ENCODE measurements at regions not wholly inside any gene's neighbourhood (a gene's known extent, or its start where the extent isn't known, plus 50 kb on each side); places are given as distances from the start of the nearest gene placed in this dataset.

DNA sequence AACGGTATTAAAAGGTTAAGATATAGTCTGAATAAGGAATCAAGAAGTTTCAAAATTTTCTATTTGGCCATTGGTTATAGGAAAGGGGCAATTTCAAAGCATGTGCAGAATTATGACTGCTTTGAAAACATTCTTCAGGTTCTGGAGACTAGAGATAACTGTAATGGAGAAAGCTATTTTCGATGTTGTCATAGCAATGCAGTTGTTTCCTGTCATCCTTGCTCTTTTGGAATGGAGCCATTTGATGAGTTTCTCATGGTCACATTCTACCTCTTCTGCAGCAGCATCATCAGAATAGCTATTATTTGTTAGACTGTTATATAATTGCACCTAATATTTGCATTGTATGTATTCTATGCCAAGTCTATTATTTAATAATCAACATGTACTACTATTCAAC, 368.2 kb upstream of the NR3C2 start:
- H3K79me1 ChIP-seq (ENCODE audit: low read depth, low read length): no peaks in the 10 kb centered on the region
- ChIA-PET CTCF (ENCODE audit: partially characterized antibody) (no interaction called here), POLR2A (ENCODE audit: partially characterized antibody) (no interaction called here)
- no peak overlapping the region for H2BK15ac ChIP-seq (ENCODE audit: low read length)
- WGBS, 2 experiments (ENCODE audit: extremely low coverage in 1 of 2, insufficient coverage in 1 of 2, insufficient read length in 1 of 2, insufficient replicate concordance in 2 of 2, low coverage in 1 of 2, low lambda C conversion rate in 2 of 2, missing lambda C conversion rate in 1 of 2): 92% methylated on average over 2 of the region's 2 CpGs; no CpG with 5 or more reads in 1 of the 2 experiments
- H3K9ac ChIP-seq (replicated peaks in 1 of 4; ENCODE audit: extremely low read depth in 1 of 4, low read depth in 3 of 4, low read length in 3 of 4): no peak overlapping the region
- no peaks in the 10 kb centered on the region for H3K4me1 ChIP-seq (replicated peaks in 1 of 4; ENCODE audit: control insufficient read depth in 3 of 4, insufficient read depth in 4 of 4, low read length in 3 of 4)
- no peaks in the 10 kb centered on the region for H3K27me3 ChIP-seq (replicated peaks in 1 of 4; ENCODE audit: control insufficient read depth in 3 of 4, extremely low read depth in 1 of 4, insufficient read depth in 3 of 4, low read length in 3 of 4)
- no peak overlapping the region for H2BK20ac ChIP-seq (ENCODE audit: low read length)
- H3K9me3 ChIP-seq (ENCODE audit: insufficient read depth in 2 of 2, low read depth in 1 of 2, low read length in 1 of 2): no peaks in the 10 kb centered on the region
- H2BK5ac ChIP-seq (ENCODE audit: low read depth, low read length): no peak overlapping the region
- no peak overlapping the region for H4K91ac ChIP-seq (replicated peaks; ENCODE audit: insufficient read length, low read length)
- H2AK5ac ChIP-seq (ENCODE audit: low read depth, low read length): no peak overlapping the region
- no peak overlapping the region for H3K56ac ChIP-seq (replicated peaks; ENCODE audit: insufficient read length, low read depth, low read length)
- no peaks in the 10 kb centered on the region for H4K20me1 ChIP-seq (replicated peaks in 1 of 2; ENCODE audit: control insufficient read depth in 1 of 2, insufficient read depth in 2 of 2, low read length in 2 of 2)
- H3K23me2 ChIP-seq (ENCODE audit: low read depth, low read length): no peaks in the 10 kb centered on the region
- no peak overlapping the region for H3K23ac ChIP-seq (ENCODE audit: insufficient read length)
- FAIRE-seq: no peak
- H3K36me3 ChIP-seq (ENCODE audit: control insufficient read depth in 2 of 4, insufficient read depth in 4 of 4, low read length in 3 of 4): no peaks in the 10 kb centered on the region
- TF ChIP-seq HDAC2 (IDR thresholded peaks at IDR 0.05; ENCODE audit: borderline replicate concordance in 1 of 2, low read depth in 2 of 2, low read length in 2 of 2) (no peak), ASH2L (IDR thresholded peaks at IDR 0.05; ENCODE audit: low read length) (no peak), PHF8 (conservative IDR thresholded peaks at IDR 0.05; ENCODE audit: low read depth, low read length) (no peak), BACH1 (IDR thresholded peaks at IDR 0.05; ENCODE audit: low read length) (no peak), JUN (IDR thresholded peaks at IDR 0.05; ENCODE audit: low read depth, low read length) (no peak), SP1 (IDR thresholded peaks at IDR 0.05; ENCODE audit: low read depth, low read length) (no peak), GTF2F1 (IDR thresholded peaks at IDR 0.05; ENCODE audit: borderline replicate concordance, low read depth, low read length) (no peak), BRCA1 (IDR thresholded peaks at IDR 0.05; ENCODE audit: low read depth, low read length) (no peak), CTCF (IDR thresholded peaks at IDR 0.05; ENCODE audit: control extremely low read depth in 1 of 3, insufficient read depth in 1 of 3, low read depth in 1 of 3, low read length in 3 of 3) (no peak)
- TF ChIP-seq, protein P1, sequence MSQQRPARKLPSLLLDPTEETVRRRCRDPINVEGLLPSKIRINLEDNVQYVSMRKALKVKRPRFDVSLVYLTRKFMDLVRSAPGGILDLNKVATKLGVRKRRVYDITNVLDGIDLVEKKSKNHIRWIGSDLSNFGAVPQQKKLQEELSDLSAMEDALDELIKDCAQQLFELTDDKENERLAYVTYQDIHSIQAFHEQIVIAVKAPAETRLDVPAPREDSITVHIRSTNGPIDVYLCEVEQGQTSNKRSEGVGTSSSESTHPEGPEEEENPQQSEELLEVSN (IDR thresholded peaks at IDR 0.05): no peak
- H3K14ac ChIP-seq (ENCODE audit: insufficient read length): no peak overlapping the region
- H3K27ac ChIP-seq (ENCODE audit: low read depth, low read length): no peak overlapping the region
- no peak overlapping the region for H3K18ac ChIP-seq (ENCODE audit: extremely low read depth, low read length)
- no peak overlapping the region for H3K4me3 ChIP-seq (ENCODE audit: extremely low read depth in 1 of 4, insufficient read depth in 2 of 4, low read depth in 3 of 4, low read length in 4 of 4)
- H4K5ac ChIP-seq (ENCODE audit: insufficient read length, low read depth, low read length): no peak overlapping the region
- no peak for DNase-seq (ENCODE audit: low read depth in 1 of 2, low spot score in 2 of 2)
- no peak overlapping the region for H2AFZ ChIP-seq (ENCODE audit: low read length)
- no peaks in the 10 kb centered on the region for H3K79me2 ChIP-seq (ENCODE audit: control insufficient read depth in 1 of 2, insufficient read depth in 2 of 2, low read length in 2 of 2)
- no peak overlapping the region for H2BK12ac ChIP-seq (ENCODE audit: low read depth, low read length)
- H2BK120ac ChIP-seq (replicated peaks; ENCODE audit: low read depth, low read length): no peak overlapping the region
- no peak overlapping the region for H3K4me2 ChIP-seq (ENCODE audit: insufficient read depth in 1 of 2, low read depth in 2 of 2, low read length in 2 of 2)
- H3K4ac ChIP-seq (replicated peaks; ENCODE audit: insufficient read length, low read depth, low read length): no peak overlapping the region
- no peak overlapping the region for H4K8ac ChIP-seq (ENCODE audit: extremely low read depth, insufficient read depth, low read length)

Measured in H1 (cell line).